ENCODE measurements at regions not wholly inside any gene's neighbourhood (a gene's known extent, or its start where the extent isn't known, plus 50 kb on each side); places are given as distances from the start of the nearest gene placed in this dataset.

DNA sequence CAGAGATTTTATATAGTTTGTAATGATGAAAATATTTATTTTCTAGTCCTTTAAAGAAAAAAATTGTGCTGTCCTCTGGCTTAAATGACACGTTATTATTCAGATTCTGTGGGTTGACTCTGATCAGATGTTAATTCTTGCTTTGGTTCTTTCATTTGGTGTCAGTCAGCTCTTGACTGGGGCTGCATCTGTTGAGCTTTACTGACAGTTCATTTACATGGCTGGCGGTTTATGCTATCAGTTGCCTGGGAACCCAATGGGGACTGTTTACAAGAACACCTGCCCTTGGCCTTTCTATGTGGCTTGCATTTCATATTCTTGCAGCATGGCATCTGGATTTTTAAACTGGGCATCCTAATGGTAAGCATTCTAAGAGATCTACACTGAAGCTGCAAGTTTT, 667.1 kb upstream of the FBXO33 start:
- Histone ChIP-seq H3K27me3 (replicated peaks in 1 of 7) (no peaks in the 10 kb centered on the region), H3K4me3 (no peak overlapping the region), H3K27ac (no peak overlapping the region), H3K36me3 (no peaks in the 10 kb centered on the region), H3K4me1 (no peaks in the 10 kb centered on the region), H3K9me3 (peaks cover 0 to 9% (median 1%) of the 10 kb centered on the region in 8 donors)
- TF ChIP-seq POLR2A (IDR thresholded peaks at IDR 0.05) (no peak), POLR2AphosphoS5 (IDR thresholded peaks at IDR 0.05) (no peak)
- TF ChIP-seq, protein P1, sequence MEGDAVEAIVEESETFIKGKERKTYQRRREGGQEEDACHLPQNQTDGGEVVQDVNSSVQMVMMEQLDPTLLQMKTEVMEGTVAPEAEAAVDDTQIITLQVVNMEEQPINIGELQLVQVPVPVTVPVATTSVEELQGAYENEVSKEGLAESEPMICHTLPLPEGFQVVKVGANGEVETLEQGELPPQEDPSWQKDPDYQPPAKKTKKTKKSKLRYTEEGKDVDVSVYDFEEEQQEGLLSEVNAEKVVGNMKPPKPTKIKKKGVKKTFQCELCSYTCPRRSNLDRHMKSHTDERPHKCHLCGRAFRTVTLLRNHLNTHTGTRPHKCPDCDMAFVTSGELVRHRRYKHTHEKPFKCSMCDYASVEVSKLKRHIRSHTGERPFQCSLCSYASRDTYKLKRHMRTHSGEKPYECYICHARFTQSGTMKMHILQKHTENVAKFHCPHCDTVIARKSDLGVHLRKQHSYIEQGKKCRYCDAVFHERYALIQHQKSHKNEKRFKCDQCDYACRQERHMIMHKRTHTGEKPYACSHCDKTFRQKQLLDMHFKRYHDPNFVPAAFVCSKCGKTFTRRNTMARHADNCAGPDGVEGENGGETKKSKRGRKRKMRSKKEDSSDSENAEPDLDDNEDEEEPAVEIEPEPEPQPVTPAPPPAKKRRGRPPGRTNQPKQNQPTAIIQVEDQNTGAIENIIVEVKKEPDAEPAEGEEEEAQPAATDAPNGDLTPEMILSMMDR (IDR thresholded peaks at IDR 0.05 in 8 of 11, conservative IDR thresholded peaks at IDR 0.05 in 3 of 11), result no peak
- no peak for DNase-seq
- intact Hi-C loops (cut with DNase I; ENCODE audit: low total_unique reads), result no loop called here
- WGBS, 5 donors, result 58 to 80% (median 61%) methylated on average over 2 of the region's 2 CpGs

DNA sequence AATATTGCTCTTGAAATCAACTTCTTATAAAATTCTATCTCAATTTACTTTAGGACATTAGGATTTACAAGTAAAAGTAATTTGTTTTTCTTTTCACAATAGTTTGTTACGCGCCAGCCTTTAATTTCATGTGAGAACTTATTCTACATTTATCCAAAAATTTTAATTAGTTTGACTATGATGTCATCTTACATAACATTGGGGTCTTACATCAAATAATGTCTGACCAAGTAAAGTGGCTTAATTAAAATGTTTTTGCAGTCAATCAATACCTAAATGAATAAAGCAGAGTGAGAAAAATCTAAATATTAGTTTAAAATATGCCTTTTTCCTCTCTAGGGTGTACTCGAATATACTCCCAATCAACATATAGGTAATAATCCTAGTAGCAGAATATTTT, 666.2 kb upstream of the FBXO33 start:
- H3K4me1 ChIP-seq, result no peaks in the 10 kb centered on the region
- H3K9me3 ChIP-seq, result peaks cover 0 to 8% (median 0%) of the 10 kb centered on the region in 8 donors
- TF ChIP-seq POLR2AphosphoS5 (IDR thresholded peaks at IDR 0.05) (no peak), POLR2A (IDR thresholded peaks at IDR 0.05) (no peak)
- TF ChIP-seq, protein P1 (IDR thresholded peaks at IDR 0.05 in 8 of 11, conservative IDR thresholded peaks at IDR 0.05 in 3 of 11), result no peak
- DNase-seq, result no peak
- H3K27me3 ChIP-seq (replicated peaks in 1 of 7), result no peaks in the 10 kb centered on the region
- intact Hi-C loops (cut with DNase I; ENCODE audit: low total_unique reads), result no loop called here
- no peaks in the 10 kb centered on the region for H3K36me3 ChIP-seq
- H3K4me3 ChIP-seq, result no peak overlapping the region
- 94 to 95% (median 94%) methylated on average over 3 of the region's 3 CpGs for WGBS, 5 donors
- H3K27ac ChIP-seq, result no peak overlapping the region

DNA sequence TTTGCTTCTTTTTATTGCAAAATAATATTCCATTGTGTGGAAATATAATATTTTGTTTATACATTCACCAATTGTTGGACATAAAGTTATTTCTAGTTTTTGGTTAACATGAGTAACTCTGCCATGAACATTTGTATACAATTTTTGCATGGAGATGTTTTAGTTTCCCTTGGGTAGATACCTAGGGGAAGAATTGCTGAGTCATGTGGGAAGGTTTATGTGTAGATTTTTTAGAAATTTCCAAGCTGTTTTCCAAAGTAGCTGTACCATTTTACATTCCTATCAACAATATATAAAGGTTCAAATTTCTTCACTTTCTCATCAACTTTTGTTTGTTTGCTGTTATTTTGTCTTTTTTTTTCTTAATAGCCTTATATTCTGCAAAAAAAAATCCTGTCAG, 664.7 kb upstream of the FBXO33 start:
- no peaks in the 10 kb centered on the region for H3K27me3 ChIP-seq (replicated peaks in 1 of 7)
- no peaks in the 10 kb centered on the region for H3K4me1 ChIP-seq
- TF ChIP-seq, protein P1 (IDR thresholded peaks at IDR 0.05 in 8 of 11, conservative IDR thresholded peaks at IDR 0.05 in 3 of 11), result no peak
- TF ChIP-seq POLR2AphosphoS5 (IDR thresholded peaks at IDR 0.05) (no peak), POLR2A (IDR thresholded peaks at IDR 0.05) (no peak)
- peaks cover 0 to 8% (median 0%) of the 10 kb centered on the region in 8 donors for H3K9me3 ChIP-seq
- no peak overlapping the region for H3K27ac ChIP-seq
- no peak for DNase-seq
- no peak overlapping the region for H3K4me3 ChIP-seq
- intact Hi-C loops (cut with DNase I; ENCODE audit: low total_unique reads), result no loop called here
- no peaks in the 10 kb centered on the region for H3K36me3 ChIP-seq

DNA sequence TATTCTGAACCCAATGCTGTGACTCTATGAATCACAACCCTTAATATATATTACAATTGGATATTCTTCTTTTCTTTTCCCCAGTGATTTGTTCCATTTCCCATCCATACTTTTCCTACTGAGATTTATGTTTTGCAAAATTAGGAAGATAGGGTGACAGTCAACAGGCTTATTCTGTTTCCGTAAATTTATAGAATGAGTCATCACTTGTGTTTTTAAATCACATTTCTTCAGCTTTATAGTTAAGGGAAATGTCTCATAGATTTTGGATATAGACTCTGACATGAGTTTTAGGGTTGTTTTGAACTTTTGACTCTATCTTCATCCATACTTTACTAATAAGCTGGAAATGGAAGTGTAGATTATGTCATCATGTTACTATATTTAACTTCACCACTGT, 661.6 kb upstream of the FBXO33 start:
- Histone ChIP-seq H3K36me3 (no peaks in the 10 kb centered on the region), H3K4me1 (no peaks in the 10 kb centered on the region), H3K27me3 (replicated peaks in 1 of 7) (no peaks in the 10 kb centered on the region), H3K4me3 (no peak overlapping the region), H3K27ac (no peak overlapping the region), H3K9me3 (peaks cover 0 to 8% (median 0%) of the 10 kb centered on the region in 8 donors)
- no peak for DNase-seq
- TF ChIP-seq, protein P1 (IDR thresholded peaks at IDR 0.05 in 8 of 11, conservative IDR thresholded peaks at IDR 0.05 in 3 of 11), result no peak
- no peak for TF ChIP-seq POLR2AphosphoS5 (IDR thresholded peaks at IDR 0.05)
- intact Hi-C loops (cut with DNase I; ENCODE audit: low total_unique reads), result no loop called here
- 85 to 95% (median 90%) methylated on average over 1 of the region's 1 CpG for WGBS, 5 donors
